ENCODE measurements at regions not wholly inside any gene's neighbourhood (a gene's known extent, or its start where the extent isn't known, plus 50 kb on each side); places are given as distances from the start of the nearest gene placed in this dataset.

DNA sequence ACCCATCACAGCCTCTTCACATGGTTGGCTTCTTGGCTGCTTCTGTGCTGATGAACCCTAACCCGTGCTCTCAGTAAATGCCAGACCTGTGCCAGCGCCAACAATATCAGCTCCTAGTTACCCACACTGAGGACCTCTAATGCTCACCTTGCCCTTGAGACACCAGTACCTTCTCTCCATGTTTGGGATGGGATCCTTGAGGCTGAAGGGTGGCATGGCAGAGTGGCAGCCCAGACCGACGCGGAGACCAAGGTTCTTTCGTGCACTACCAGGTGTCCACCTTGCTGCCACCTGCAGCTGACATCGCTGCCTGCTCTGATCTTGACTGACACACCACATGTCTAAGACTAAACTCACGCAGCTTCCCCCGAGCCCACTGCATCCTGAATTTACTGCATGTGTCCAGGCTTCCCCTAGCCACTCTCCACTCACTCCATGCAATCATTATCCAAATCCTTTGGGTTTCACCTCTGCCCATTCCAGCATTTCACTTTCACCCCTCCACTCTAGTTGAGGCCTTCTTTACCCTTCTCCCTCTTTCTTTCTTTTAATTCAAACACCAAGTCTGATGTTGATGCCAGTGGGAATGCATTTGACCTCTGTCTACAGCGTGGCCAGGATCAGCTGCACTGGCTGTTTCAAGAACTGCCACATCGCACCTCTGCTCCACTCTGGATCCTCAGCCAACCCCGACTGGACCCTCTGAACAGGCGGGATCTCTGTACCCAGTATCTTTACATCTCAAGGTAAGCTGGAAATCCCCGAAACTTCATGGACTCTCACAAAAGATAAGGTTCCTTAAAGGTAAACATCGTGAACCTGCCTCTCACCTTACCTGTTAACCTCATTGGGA lies 294.9 kb downstream of the GLRX3 start:
- DNase-seq = no peak
- ATAC-seq = no peak

GRCh38 chr10:130432271-130432670 lies 296.1 kb downstream of the GLRX3 start:
- ATAC-seq = no peak

DNA sequence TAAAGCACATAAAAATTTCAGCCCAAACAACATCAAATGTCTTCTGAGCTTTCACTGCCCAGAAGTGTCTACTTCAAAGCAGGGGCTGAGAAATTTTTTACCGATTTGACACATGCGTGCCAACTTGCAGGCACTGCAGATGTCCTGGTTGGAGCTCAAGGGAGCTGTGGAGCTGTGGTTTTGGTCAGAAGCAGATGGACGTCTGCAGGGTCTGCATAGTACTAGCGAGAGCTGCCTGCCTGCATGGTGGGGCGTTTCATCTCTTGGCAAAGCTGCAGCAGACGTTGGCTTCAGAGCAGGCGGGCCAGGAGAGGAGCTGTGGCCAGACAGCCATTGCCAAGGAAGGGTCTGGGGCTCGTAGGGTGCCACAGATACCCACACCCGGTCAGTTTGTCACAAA lies 296.7 kb downstream of the GLRX3 start:
- ATAC-seq (no peak), DNase-seq (no peak)

More at GRCh38 chr10:130432271-130432670, 296.1 kb downstream of the GLRX3 start:
- no peak for DNase-seq

DNA sequence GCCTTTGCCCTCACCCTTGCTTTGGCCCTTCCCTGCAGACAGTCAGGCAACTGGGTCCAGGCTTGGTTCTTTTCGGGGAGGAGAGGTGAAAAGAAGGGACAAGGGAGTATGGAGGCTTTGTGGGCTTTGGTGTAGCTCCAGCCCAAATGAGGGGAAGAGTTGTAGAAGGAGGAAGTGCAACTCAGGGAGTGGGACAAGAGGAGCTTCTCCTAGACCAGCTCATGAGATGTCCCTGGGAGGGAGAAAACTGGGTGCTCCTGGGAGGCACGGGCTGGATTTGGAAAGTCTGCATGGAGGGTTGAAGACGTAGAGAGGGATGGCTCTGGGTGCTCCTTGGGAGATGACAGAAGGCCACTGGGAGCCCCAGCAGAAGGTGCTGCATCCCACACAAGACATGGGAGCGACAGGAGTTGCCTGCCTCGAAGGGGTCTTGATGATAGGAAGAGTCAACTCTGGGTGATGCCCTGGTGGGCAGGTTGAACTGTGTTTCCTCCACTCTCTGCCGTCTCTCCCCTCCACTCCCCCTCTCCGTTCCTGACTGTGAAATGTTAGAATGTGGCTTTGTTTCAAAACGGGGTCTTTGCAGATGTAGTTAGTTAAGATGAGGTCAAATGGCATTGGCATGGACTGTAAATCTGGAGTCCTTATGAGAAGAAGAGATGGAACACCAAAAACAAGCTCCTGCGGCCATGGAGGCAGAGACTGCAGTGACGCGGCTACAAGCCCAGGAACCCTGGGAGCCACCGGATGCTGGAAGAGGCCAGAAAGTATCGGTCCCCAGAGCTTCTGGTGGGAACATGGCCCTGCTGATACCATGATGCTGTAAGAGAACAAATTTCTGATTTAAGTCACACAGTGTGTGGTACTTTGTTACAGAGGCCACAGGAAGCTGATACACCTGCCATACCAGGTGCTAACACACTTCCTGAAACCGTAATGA lies 298.5 kb downstream of the GLRX3 start:
- ATAC-seq (no peak), DNase-seq (no peak)

- DNase-seq (no peak), ATAC-seq (no peak)
Measured at GRCh38 chr10:130435961-130436360, 299.8 kb downstream of the GLRX3 start.

GRCh38 chr10:130438861-130439260 lies 302.7 kb downstream of the GLRX3 start:
- no peak for ATAC-seq

GRCh38 chr10:130439766-130440165 lies 303.6 kb downstream of the GLRX3 start:
- ATAC-seq = no peak
- DNase-seq = no peak

More at GRCh38 chr10:130438861-130439260, 302.7 kb downstream of the GLRX3 start:
- no peak for DNase-seq

- ATAC-seq (no peak), DNase-seq (no peak)
Measured at GRCh38 chr10:130440494-130440893, 304.3 kb downstream of the GLRX3 start.

GRCh38 chr10:130440971-130441370 lies 304.8 kb downstream of the GLRX3 start:
- ATAC-seq = no peak
- DNase-seq = no peak

DNA sequence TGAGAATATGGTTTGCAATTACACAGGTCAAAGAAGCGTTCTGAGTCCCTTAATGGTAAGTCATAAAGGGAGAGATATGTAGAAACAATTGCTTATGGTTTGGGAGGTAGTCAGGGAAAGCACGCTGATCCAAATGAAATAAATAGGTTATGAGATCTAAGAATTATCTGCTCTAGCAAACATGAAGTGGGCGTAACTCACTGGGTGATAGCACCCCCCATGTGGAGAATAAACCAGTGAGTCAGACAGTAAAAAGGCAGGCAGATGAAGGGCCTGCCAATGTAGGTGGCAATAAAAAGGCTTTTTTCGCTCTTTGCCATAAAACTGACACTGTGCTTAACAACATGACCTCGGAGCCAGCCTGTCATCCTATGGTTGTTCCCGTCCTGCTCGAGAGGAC lies 306.9 kb downstream of the GLRX3 start:
- ATAC-seq (no peak), DNase-seq (no peak)

- no peak for DNase-seq
- no peak for ATAC-seq
Measured at GRCh38 chr10:130453036-130453720, 317.0 kb downstream of the GLRX3 start.

- ATAC-seq = no peak
Measured at GRCh38 chr10:130453721-130454542, 317.7 kb downstream of the GLRX3 start.

GRCh38 chr10:130454543-130455000 lies 318.4 kb downstream of the GLRX3 start:
- ATAC-seq = no peak

More at GRCh38 chr10:130453721-130454542, 317.7 kb downstream of the GLRX3 start:
- no peak for DNase-seq

GRCh38 chr10:130455111-130455695 lies 319.0 kb downstream of the GLRX3 start:
- ATAC-seq (no peak), DNase-seq (no peak)

More at GRCh38 chr10:130454543-130455000, 318.4 kb downstream of the GLRX3 start:
- no peak for DNase-seq

DNA sequence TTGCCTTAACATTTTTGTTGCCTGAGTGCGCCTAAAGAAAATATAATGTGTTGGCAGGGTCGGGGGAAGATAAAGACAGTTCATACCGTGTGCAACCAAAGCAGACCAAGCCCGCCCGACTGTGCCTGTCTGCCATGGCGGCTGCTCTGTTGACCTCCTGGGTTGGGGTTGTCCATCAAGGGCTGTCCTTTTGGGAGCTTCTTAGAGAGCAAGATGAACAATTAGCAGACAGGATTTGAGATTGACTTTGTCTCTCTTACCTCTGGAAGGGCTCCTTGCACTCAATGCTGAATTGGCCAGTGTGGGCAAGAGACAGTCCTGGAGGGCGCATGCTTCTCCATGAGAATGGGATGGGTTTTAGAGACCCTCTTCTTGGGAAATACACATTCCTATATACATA lies 319.6 kb downstream of the GLRX3 start:
- no peak for ATAC-seq
- DNase-seq = no peak

DNA sequence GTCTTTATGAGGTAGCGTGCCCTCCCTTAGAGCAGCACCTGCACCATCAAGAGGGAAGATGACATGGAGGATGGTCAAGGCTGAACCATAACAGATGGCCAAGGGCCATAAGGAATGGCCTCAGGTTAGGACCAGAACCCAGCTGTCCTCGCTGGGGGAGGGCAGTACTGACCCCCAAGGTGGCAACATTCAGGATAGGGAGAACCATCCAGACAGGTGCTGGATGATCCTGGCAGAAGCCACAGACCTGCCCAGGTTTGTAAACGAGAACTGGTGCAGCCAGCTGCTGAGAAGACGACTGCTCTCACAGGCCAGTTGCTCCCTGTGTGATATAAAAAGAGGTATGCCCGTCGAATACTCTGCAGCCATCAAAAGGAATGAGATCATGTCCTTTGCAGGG lies 320.4 kb downstream of the GLRX3 start:
- no peak for DNase-seq
- no peak for ATAC-seq

- DNase-seq (no peak), ATAC-seq (no peak)
Measured at GRCh38 chr10:130458509-130458908, 322.3 kb downstream of the GLRX3 start.

GRCh38 chr10:130459011-130459410 lies 322.8 kb downstream of the GLRX3 start:
- ATAC-seq (no peak), DNase-seq (no peak)

DNA sequence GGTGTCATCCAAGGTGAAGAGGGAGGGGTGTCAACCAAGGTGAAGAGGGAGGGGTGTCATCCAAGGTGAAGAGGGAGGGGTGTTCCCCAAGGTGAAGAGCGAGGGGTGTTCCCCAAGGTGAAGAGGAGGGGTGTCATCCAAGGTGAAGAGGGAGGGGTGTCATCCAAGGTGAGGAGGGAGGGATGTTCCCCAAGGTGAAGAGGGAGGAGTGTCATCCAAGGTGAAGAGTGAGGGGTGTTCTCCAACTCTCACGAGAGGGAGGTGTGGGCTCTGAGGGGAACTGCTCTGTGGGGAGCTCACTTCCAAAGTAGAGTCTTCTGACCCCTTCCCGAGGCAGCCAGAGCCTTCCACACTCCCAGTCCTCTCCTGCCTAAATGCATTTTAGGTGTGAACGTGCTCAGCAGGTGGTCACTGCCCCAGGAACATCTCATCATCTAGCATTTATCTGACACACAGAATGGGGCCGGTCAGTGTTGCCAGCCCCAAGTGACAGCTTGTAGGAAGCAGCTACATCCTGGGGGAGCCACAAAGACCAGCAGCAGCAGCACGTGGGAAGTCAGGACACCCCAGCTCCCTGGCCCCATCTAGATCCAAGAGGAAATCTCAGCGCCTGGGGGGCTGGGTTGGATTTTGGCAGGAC lies 323.8 kb downstream of the GLRX3 start:
- no peak for DNase-seq
- no peak for ATAC-seq

DNA sequence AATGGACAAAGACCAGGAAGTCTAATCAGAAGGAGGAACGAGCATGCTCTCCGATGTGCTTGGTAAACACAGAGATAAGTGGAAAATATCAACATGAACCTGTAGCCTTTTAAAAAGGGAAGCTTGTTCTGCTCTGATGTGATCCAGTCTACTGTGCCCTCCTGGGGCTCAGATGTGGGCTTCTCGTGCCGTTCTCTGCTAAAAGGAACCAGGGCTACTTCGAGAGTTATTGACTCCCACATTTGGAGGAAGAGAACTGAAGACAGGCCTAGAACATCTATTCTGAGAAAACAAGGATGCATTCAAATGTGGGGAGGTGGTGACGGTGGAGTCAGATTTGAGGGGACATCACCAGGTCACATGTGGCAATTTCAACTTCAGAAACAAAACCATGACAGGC lies 325.4 kb downstream of the GLRX3 start:
- no peak for ATAC-seq
- DNase-seq = no peak

Data from stimulated activated naive CD8-positive, alpha-beta T cell treated with anti-CD3 and anti-CD28 coated beads, Interleukin-15, Interleukin-2, amounts not matched to agents 100 U/mL and 50 U/mL, for 24 hours (primary cell).